HCT116 (cell line): ENCODE measurements at regions not wholly inside any gene's neighbourhood (a gene's known extent, or its start where the extent isn't known, plus 50 kb on each side); places are given as distances from the start of the nearest gene placed in this dataset.

Source experiments
- ATAC-seq: fragments of 200-7000 bp; cut with Tn5 transposase; 2 replicates; pipeline ENCODE4 v1.9.1; 2020; ENCODE audit warnings: mild to moderate bottlenecking, moderate library complexity
- BruUV-seq: library from RNA; stranded (reverse); fragments of 400-500 nt; replicated peaks from 2 replicates; lab custom pipeline; 2021; lab: Mats Ljungman, UMichigan
- CTCF ChIA-PET: fragments of 300-600 bp; sonication (Branson Sonifier 250); formaldehyde crosslinking; loops from one replicate; lab custom pipeline; 2021; ENCODE audit warnings: antibody characterized with exemption; lab: Charles Lee
- POLR2A ChIA-PET: fragments of 300-600, 350-600 bp; sonication (Branson Sonifier 250); formaldehyde crosslinking; loops from one replicate; lab custom pipeline; 2021; ENCODE audit warnings: antibody characterized with exemption; lab: Charles Lee
- RAD21 ChIA-PET, 2 experiments: fragments of 300-600 bp; sonication (Branson Sonifier 250); formaldehyde crosslinking; loops; one replicate each; lab custom pipeline; 2023; ENCODE audit warnings: low total read pairs in 2 of 2; ENCODE audit not compliant: uncharacterized antibody in 2 of 2, unreplicated experiment in 2 of 2, low non-redundant PET in 1 of 2; lab: Charles Lee
- DNase-seq: peaks from one replicate; pipeline ENCODE4 v3.0.0-alpha.2; 2010; ENCODE audit warnings: low read depth, low spot score
- H2AFZ ChIP-seq: fragments of 200-600 bp; shearing (Covaris generic), sonication (generic); 2 replicates; pipeline ENCODE4 v1.6.1; 2017; ENCODE audit warnings: low read depth, mixed run types, mixed read lengths, antibody characterized with exemption, low read length; ENCODE audit not compliant: poor library complexity, severe bottlenecking
- H3K27ac ChIP-seq: 2 replicates; pipeline ENCODE4 v1.5.1; 2012; ENCODE audit warnings: low read depth, low read length
- H3K27me3 ChIP-seq: fragments of 200-600 bp; sonication (generic); 2 replicates; pipeline ENCODE4 v1.6.1; 2016; ENCODE audit warnings: mixed run types, low read length, mixed read lengths; ENCODE audit not compliant: insufficient read depth
- H3K36me3 ChIP-seq, 2 experiments: fragments of 200-500 bp in 1 of 2; fragments of 200-600 bp in 1 of 2; sonication (Bioruptor generic) in 1 of 2; sonication (generic) in 1 of 2; 2 replicates each; pipeline versions ENCODE4 v1.5.1 to v1.6.1; 2014 to 2016; ENCODE audit warnings: low read length in 2 of 2, inconsistent platforms in 1 of 2, mixed read lengths in 1 of 2, mixed run types in 1 of 2; ENCODE audit not compliant: insufficient read depth in 2 of 2, control insufficient read depth in 1 of 2
- H3K4me1 ChIP-seq, 2 experiments: fragments of 200-600 bp in 1 of 2; sonication (generic) in 1 of 2; 2 replicates each; pipeline versions ENCODE4 v1.5.1 to v1.6.1; 2012 to 2017; ENCODE audit warnings: low read length in 2 of 2, inconsistent platforms in 1 of 2, mild to moderate bottlenecking in 1 of 2, mixed read lengths in 1 of 2, mixed run types in 1 of 2, moderate library complexity in 1 of 2; ENCODE audit not compliant: insufficient read depth in 2 of 2, control insufficient read depth in 1 of 2
- H3K4me2 ChIP-seq: fragments of 200-600 bp; sonication (generic); 2 replicates; pipeline ENCODE4 v1.6.1; 2017; ENCODE audit warnings: mixed run types, low read length, mixed read lengths
- H3K4me3 ChIP-seq, 2 experiments: fragments of 200-600 bp in 1 of 2; sonication (generic) in 1 of 2; replicated peaks in 1 of 2; 2 replicates each; pipeline ENCODE4 v1.5.1; 2011 to 2016; ENCODE audit warnings: low read length in 2 of 2, control low read depth in 1 of 2, low read depth in 1 of 2, mild to moderate bottlenecking in 1 of 2, mixed read lengths in 1 of 2, mixed run types in 1 of 2
- H3K79me2 ChIP-seq: fragments of 200-600 bp; sonication (generic); 2 replicates; pipeline ENCODE4 v1.6.1; 2017; ENCODE audit warnings: mild to moderate bottlenecking, mixed run types, low read length, moderate library complexity, mixed read lengths; ENCODE audit not compliant: insufficient read depth
- H3K9ac ChIP-seq: fragments of 200-600 bp; sonication (generic); 2 replicates; pipeline ENCODE4 v1.6.1; 2016; ENCODE audit warnings: low read length, mixed read lengths
- H3K9me2 ChIP-seq: fragments of 200-600 bp; sonication (generic), shearing (Covaris generic); 2 replicates; pipeline ENCODE4 v1.6.1; 2017; ENCODE audit warnings: mixed run types, mild to moderate bottlenecking, moderate library complexity; ENCODE audit not compliant: insufficient read depth
- H3K9me3 ChIP-seq, 2 experiments: fragments of 200-500 bp in 1 of 2; fragments of 200-600 bp in 1 of 2; sonication (Bioruptor generic) in 1 of 2; sonication (generic) in 1 of 2; 2 replicates each; pipeline ENCODE4 v1.6.1; 2014 to 2017; ENCODE audit warnings: low read length in 2 of 2, mixed read lengths in 2 of 2, inconsistent platforms in 1 of 2, low read depth in 1 of 2, mild to moderate bottlenecking in 1 of 2, mixed run types in 1 of 2, moderate library complexity in 1 of 2; ENCODE audit not compliant: control insufficient read depth in 1 of 2, insufficient read depth in 1 of 2
- H4K20me1 ChIP-seq: fragments of 200-600 bp; sonication (generic), shearing (Covaris generic); 2 replicates; pipeline ENCODE4 v1.6.1; 2017; ENCODE audit warnings: mixed run types, mild to moderate bottlenecking, moderate library complexity; ENCODE audit not compliant: insufficient read depth
- CEBPB ChIP-seq: IDR thresholded peaks from 2 replicates; pipeline ENCODE4 v1.6.1; 2012; ENCODE audit warnings: low read depth
- EZH2 ChIP-seq: fragments of 200-600 bp; sonication (generic); IDR thresholded peaks from 2 replicates; pipeline ENCODE4 v1.6.1; 2017; ENCODE audit warnings: antibody characterized with exemption, mixed run types
- JUND ChIP-seq: IDR thresholded peaks from 2 replicates; pipeline ENCODE4 v1.6.1; 2012
- POLR2AphosphoS5 ChIP-seq: IDR thresholded peaks from 2 replicates; pipeline ENCODE4 v1.6.1; 2011; ENCODE audit warnings: mild to moderate bottlenecking, low read depth, low read length, moderate library complexity
- SRF ChIP-seq: IDR thresholded peaks from 2 replicates; pipeline ENCODE4 v1.6.1; 2012; ENCODE audit warnings: low read depth
- ZNF274 ChIP-seq: fragments of 200-500 bp; sonication (Bioruptor generic); IDR thresholded peaks from 2 replicates; pipeline ENCODE4 v1.6.1; 2014; ENCODE audit warnings: mild to moderate bottlenecking, low read depth, low read length, inconsistent platforms
- intact Hi-C: fragments of 100-400 bp; cut with micrococcal nuclease; formaldehyde crosslinking; loops from 2 replicates; pipeline ENCODE4 v1.10.0; 2022
- TF ChIP-seq, protein P1 (sequence below): IDR thresholded peaks from 2 replicates; pipeline ENCODE4 v1.6.1; 2012
- TF ChIP-seq, protein P2 (sequence below): IDR thresholded peaks from 2 replicates; pipeline ENCODE4 v1.6.1; 2011; ENCODE audit warnings: mild to moderate bottlenecking, low read length, moderate library complexity; ENCODE audit not compliant: insufficient replicate concordance; ENCODE audit errors: extremely low read depth

DNA sequence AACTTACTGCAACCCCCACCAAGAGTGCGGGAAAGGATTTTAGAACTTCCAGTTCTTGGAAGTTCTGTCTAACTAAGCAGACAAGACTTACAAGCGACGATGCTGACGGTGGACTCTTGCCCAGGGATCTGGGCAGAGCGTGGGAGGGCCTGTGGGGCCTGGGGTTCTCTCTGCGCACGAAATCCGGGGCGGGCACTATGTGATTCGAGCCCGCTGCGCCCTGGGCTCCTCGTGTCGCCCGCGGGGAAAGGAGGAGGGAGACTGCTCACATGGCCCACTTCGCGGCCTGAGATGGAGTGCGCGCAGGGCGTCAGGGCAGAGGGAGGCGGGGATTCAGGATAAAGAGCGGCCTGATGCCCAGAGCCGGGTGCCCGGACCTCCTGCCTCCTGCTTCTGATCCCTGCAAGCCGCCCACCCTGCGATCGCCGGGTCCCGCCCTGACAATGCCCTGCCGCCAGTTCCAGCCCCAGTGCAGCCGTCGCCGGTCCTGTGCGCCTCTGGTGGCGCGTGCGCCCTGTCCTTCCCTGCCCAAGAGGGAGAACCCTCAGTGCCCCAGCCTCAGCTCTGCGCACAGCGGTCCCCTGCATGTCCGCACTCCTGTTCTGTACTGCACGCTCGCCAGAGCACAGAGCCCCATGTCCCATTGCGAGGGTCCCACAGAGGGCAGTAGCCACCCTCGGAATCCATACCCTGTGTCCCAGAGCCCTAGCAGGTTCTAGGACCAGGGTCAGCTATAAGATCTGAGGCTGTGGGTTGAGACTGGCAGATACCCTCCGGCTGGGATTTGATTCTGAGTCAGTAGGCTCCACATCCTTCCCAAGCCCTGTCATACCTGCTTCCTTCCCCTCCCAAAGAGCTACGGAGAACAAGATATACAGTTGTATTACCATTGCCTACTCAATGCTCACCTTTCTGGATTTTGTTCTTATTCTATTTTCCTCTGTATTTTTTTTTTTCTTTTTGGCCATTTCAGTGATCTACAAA, 99.4 kb upstream of the TMEM106B start:
- H3K27ac ChIP-seq: no peak overlapping the region
- H3K79me2 ChIP-seq: no peaks in the 10 kb centered on the region
- no peaks in the 10 kb centered on the region for H3K36me3 ChIP-seq
- no peak for ATAC-seq
- no peak for DNase-seq
- no peaks in the 10 kb centered on the region; the same call in 1 of the 2 replicates for H3K9me2 ChIP-seq
- no peaks in the 10 kb centered on the region for H3K27me3 ChIP-seq
- H4K20me1 ChIP-seq: no peaks in the 10 kb centered on the region
- POLR2A ChIA-PET: no interaction called here
- H2AFZ ChIP-seq: no peak overlapping the region
- no TSS peak for BruUV-seq
- TF ChIP-seq, protein P1, sequence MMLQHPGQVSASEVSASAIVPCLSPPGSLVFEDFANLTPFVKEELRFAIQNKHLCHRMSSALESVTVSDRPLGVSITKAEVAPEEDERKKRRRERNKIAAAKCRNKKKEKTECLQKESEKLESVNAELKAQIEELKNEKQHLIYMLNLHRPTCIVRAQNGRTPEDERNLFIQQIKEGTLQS: no peak
- TF ChIP-seq SRF (no peak), CEBPB (no peak), ZNF274 (no peak), EZH2 (no peak), JUND (no peak), POLR2AphosphoS5 (no peak)
- TF ChIP-seq, protein P2, sequence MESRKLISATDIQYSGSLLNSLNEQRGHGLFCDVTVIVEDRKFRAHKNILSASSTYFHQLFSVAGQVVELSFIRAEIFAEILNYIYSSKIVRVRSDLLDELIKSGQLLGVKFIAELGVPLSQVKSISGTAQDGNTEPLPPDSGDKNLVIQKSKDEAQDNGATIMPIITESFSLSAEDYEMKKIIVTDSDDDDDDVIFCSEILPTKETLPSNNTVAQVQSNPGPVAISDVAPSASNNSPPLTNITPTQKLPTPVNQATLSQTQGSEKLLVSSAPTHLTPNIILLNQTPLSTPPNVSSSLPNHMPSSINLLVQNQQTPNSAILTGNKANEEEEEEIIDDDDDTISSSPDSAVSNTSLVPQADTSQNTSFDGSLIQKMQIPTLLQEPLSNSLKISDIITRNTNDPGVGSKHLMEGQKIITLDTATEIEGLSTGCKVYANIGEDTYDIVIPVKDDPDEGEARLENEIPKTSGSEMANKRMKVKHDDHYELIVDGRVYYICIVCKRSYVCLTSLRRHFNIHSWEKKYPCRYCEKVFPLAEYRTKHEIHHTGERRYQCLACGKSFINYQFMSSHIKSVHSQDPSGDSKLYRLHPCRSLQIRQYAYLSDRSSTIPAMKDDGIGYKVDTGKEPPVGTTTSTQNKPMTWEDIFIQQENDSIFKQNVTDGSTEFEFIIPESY: no peak
- CTCF ChIA-PET: no interaction called here
- no peak overlapping the region for H3K4me2 ChIP-seq
- intact Hi-C loops: no loop called here
- 0 out of 4 replicates have a peak, but pooled peaks cover 0 to 2% of the 10 kb centered on the region in 2 experiments for H3K4me1 ChIP-seq
- no peak overlapping the region for H3K9ac ChIP-seq
- H3K4me3 ChIP-seq: no peak overlapping the region
- RAD21 ChIA-PET: no interaction called here
- H3K9me3 ChIP-seq: no peaks in the 10 kb centered on the region
